ENCODE measurements at regions not wholly inside any gene's neighbourhood (a gene's known extent, or its start where the extent isn't known, plus 50 kb on each side); places are given as distances from the start of the nearest gene placed in this dataset.
A peak's percentile ranks its signal among the peaks of the same experiment; 100 is the strongest.

DNA sequence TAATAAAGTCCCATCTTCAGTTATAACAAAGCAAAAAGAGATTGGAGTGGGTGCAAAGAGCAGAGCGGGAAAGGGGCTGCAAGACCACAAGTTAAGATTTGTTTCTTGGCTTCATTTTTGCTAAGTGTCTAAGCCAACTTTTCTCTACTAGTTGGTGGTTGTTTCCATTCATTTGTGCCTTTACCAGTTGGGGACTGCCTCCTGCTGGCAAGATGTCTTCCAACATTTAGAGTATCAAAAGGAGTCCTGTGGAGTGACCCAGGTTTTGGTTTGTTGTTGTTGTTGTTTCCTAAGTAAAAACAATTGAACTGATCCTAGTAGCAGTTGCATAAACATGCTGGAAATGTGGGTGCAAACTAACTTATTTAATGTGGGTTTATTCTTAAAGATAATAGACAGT, 121.1 kb downstream of the SPATA18 start:
- no peak for TF ChIP-seq EZH2 (IDR thresholded peaks at IDR 0.05; ENCODE audit: borderline replicate concordance, low read depth, low read length, severe bottlenecking)
- TF ChIP-seq, protein P1, sequence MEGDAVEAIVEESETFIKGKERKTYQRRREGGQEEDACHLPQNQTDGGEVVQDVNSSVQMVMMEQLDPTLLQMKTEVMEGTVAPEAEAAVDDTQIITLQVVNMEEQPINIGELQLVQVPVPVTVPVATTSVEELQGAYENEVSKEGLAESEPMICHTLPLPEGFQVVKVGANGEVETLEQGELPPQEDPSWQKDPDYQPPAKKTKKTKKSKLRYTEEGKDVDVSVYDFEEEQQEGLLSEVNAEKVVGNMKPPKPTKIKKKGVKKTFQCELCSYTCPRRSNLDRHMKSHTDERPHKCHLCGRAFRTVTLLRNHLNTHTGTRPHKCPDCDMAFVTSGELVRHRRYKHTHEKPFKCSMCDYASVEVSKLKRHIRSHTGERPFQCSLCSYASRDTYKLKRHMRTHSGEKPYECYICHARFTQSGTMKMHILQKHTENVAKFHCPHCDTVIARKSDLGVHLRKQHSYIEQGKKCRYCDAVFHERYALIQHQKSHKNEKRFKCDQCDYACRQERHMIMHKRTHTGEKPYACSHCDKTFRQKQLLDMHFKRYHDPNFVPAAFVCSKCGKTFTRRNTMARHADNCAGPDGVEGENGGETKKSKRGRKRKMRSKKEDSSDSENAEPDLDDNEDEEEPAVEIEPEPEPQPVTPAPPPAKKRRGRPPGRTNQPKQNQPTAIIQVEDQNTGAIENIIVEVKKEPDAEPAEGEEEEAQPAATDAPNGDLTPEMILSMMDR (IDR thresholded peaks at IDR 0.05; ENCODE audit: borderline replicate concordance, extremely low read depth, low read length, poor library complexity, severe bottlenecking) = peak; percentile 14
- H3K4me2 ChIP-seq (ENCODE audit: insufficient read depth, low read length) = no peak overlapping the region
- no peaks in the 10 kb centered on the region for H3K9me3 ChIP-seq (ENCODE audit: insufficient read depth, low read length, severe bottlenecking)
- H3K27me3 ChIP-seq (ENCODE audit: insufficient read depth, low read length, poor library complexity) = no peaks in the 10 kb centered on the region
- no peaks in the 10 kb centered on the region for H3K79me2 ChIP-seq (ENCODE audit: insufficient read depth, low read length)
- ATAC-seq (ENCODE audit: insufficient read depth, low read depth) = no peak
- no peak overlapping the region for H3K9ac ChIP-seq (ENCODE audit: low read depth, low read length)
- DNase-seq = no peak
- H3K4me1 ChIP-seq (ENCODE audit: insufficient read depth, low read length) = no peaks in the 10 kb centered on the region
- H3K36me3 ChIP-seq (ENCODE audit: insufficient read depth, low read length) = no peaks in the 10 kb centered on the region
- H2AFZ ChIP-seq (ENCODE audit: low read depth, low read length) = no peak overlapping the region
- H3K27ac ChIP-seq (ENCODE audit: low read length) = no peak overlapping the region
- no peaks in the 10 kb centered on the region for H4K20me1 ChIP-seq (ENCODE audit: insufficient read depth, low read length)
- H3K4me3 ChIP-seq (ENCODE audit: low read depth in 1 of 2, low read length in 2 of 2) = no peak overlapping the region

DNA sequence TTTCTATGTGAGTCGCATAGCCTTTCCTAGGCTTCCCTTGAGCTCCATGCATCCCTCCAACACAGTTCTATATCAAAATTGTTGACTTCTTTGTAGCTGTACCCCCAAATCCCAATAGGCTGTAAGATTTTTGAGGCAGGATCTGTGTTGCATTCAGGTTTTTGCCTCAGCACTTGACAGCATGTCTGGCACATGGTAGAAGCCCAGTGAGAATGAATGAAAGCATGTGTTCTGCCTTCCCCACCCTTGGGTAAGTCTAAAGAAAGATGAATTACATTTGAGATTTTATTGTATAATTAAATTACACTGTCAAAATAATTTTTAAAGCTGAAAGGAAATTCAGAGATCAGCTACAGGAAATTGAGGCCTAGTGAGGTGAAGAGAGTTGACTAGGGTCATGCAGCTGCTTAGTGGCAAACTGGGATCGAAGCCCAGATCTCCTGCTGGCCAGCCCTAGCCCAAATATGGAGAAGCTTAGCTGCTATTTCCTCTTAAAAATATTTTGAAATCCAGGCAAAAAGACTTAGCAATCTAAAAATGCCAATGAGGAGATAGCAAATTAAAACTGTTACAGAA, 122.5 kb downstream of the SPATA18 start:
- H3K27ac ChIP-seq (ENCODE audit: low read length) = no peak overlapping the region
- no peaks in the 10 kb centered on the region for H3K79me2 ChIP-seq (ENCODE audit: insufficient read depth, low read length)
- H3K4me1 ChIP-seq (ENCODE audit: insufficient read depth, low read length) = no peaks in the 10 kb centered on the region

DNA sequence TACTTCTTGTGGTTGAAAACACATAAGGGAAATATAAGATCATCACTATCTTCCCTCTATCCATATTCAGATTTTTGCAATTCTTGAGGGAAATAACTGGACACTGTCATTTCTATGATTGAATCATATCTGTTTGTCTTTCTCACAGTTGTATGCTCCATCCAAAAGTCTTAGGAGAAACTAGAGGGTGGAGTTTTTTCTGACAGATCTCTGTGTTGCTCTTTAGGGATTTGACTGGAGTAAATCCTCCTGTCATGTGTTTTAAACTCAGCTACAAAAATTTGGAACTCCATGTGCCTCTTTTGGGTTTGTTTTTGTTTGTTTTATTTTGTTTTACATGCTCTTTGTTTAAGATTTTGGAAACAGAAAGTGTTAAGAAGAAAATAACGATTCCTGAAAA, 136.5 kb downstream of the SPATA18 start:
- Histone ChIP-seq H3K9me3 (ENCODE audit: insufficient read depth, low read length, severe bottlenecking) (no peaks in the 10 kb centered on the region), H3K4me1 (ENCODE audit: insufficient read depth, low read length) (no peaks in the 10 kb centered on the region), H3K36me3 (ENCODE audit: insufficient read depth, low read length) (no peaks in the 10 kb centered on the region), H2AFZ (ENCODE audit: low read depth, low read length) (no peak overlapping the region), H3K27me3 (ENCODE audit: insufficient read depth, low read length, poor library complexity) (no peaks in the 10 kb centered on the region), H3K27ac (ENCODE audit: low read length) (no peak overlapping the region), H3K4me3 (ENCODE audit: low read depth in 1 of 2, low read length in 2 of 2) (no peak overlapping the region), H3K79me2 (ENCODE audit: insufficient read depth, low read length) (no peaks in the 10 kb centered on the region), H3K9ac (ENCODE audit: low read depth, low read length) (no peak overlapping the region), H3K4me2 (ENCODE audit: insufficient read depth, low read length) (no peak overlapping the region), H4K20me1 (ENCODE audit: insufficient read depth, low read length) (no peaks in the 10 kb centered on the region)
- ATAC-seq (ENCODE audit: insufficient read depth, low read depth) = no peak
- TF ChIP-seq EZH2 (IDR thresholded peaks at IDR 0.05; ENCODE audit: borderline replicate concordance, low read depth, low read length, severe bottlenecking) = no peak
- TF ChIP-seq, protein P1 (IDR thresholded peaks at IDR 0.05; ENCODE audit: borderline replicate concordance, extremely low read depth, low read length, poor library complexity, severe bottlenecking) = no peak
- DNase-seq = no peak

More for the DNA sequence above, 122.5 kb downstream of the SPATA18 start:
- no peak for DNase-seq
- Histone ChIP-seq H3K9me3 (ENCODE audit: insufficient read depth, low read length, severe bottlenecking) (no peaks in the 10 kb centered on the region), H3K27me3 (ENCODE audit: insufficient read depth, low read length, poor library complexity) (no peaks in the 10 kb centered on the region), H3K9ac (ENCODE audit: low read depth, low read length) (no peak overlapping the region), H3K4me2 (ENCODE audit: insufficient read depth, low read length) (no peak overlapping the region), H2AFZ (ENCODE audit: low read depth, low read length) (no peak overlapping the region), H3K4me3 (ENCODE audit: low read depth in 1 of 2, low read length in 2 of 2) (no peak overlapping the region), H3K36me3 (ENCODE audit: insufficient read depth, low read length) (no peaks in the 10 kb centered on the region), H4K20me1 (ENCODE audit: insufficient read depth, low read length) (no peaks in the 10 kb centered on the region)
- ATAC-seq (ENCODE audit: insufficient read depth, low read depth) = no peak
- TF ChIP-seq, protein P1 (IDR thresholded peaks at IDR 0.05; ENCODE audit: borderline replicate concordance, extremely low read depth, low read length, poor library complexity, severe bottlenecking) = no peak
- TF ChIP-seq EZH2 (IDR thresholded peaks at IDR 0.05; ENCODE audit: borderline replicate concordance, low read depth, low read length, severe bottlenecking) = no peak

Data from DND-41 (cell line).